RCC 7860 (cell line): ENCODE measurements at regions not wholly inside any gene's neighbourhood (a gene's known extent, or its start where the extent isn't known, plus 50 kb on each side); places are given as distances from the start of the nearest gene placed in this dataset.

Experiments
- DNase-seq: peaks from one replicate; pipeline ENCODE4 v3.0.0-alpha.2; 2015; ENCODE audit warnings: low spot score
- FAIRE-seq: peaks from 2 replicates; lab custom pipeline; 2012; peaks lifted over from hg19 to GRCh38; lab: Jason Lieb, UNC

DNA sequence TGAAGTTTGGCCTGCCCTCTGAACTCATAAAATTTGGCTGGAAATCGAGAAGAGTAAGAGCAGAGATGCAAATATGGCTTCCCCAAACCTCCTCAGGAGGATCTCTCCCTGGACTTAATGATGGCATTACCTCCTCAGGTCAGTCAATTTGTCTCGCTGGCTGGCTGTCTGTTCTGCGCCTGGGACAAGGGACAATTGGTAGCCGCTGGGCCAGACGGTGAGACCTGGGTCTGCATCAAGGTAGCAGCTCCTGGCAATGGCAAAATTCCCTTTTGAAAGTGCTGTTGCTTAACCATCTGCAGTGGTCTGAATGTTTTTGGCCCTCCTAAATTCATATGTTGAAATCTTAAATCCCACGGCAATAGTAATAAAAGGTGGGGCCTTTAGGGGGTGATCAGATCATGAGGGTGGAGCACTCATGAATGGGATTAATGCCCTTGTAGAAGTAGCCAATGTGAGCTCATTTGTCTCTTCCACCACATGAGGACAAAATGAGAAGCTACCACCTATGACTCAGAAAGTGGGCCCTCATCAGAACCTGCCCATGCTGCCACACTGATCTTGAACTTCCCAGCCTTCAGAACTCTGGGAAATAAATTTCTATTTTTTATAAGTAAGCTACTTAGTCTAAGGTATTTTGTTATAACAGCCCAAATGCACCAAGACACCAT, 439.3 kb upstream of the KLF4 start:
- DNase-seq (no peak), FAIRE-seq (no peak)

DNA sequence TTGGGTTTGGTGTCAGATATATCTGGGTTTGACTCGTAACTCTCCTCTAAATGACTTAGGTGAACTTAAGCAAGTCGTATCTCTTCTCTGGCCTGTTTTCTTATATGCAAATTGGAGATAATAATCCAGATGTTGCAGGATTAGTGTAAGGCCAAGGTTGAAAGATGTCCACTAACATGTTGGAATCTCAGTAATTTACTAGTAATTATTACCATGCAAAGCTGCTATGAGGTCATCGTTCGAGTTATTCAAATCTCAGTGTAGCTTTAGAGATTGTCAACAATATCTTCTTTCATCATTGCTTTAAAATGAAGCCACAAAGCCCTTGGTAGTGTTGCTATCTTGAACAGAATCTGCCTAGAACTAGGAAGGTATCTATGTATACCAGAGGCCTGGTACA, 437.7 kb upstream of the KLF4 start:
- FAIRE-seq (no peak), DNase-seq (no peak)

GRCh38 chr9:107925749-107926297, 436.3 kb upstream of the KLF4 start:
- FAIRE-seq = no peak
- DNase-seq = no peak

DNA sequence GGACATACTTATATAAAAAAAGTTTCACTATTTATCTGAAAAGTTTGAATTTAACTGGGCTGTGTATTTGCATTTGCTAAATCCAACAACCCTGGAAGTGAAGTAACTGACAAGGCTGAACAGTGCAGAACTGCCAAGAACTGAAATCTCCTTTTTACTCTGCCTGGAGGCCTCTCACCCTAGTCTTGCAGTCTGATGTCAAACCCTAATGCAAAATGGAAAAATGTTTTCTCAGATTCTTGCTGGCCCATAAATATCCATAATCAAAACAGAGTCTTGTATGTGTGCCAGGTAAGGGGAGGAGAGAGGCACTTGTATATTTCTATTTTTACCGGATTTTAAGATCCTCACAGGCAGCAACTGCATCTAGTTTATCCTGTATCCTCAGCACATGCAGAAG, 432.7 kb upstream of the KLF4 start:
- FAIRE-seq = no peak
- no peak for DNase-seq

DNA sequence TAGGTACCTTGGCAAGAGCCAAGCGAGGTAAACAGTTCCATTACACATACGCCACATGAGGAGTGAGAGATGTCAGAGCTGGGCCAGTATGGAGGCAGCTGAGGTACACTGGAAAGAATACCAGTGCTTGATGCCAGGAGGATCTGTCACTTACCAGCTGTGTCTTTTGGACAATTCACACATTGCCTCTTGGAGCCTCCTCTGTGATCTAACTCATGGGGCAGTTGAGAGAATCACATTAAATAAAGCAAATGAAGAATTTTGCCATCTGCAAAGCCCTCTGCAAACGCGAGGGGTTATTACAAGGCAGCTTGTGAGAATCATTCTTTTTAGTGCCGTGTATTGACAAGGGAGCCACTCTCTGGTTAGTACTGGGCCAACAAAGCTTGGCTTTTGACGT, 429.7 kb upstream of the KLF4 start:
- no peak for FAIRE-seq

GRCh38 chr9:107918749-107919148, 429.2 kb upstream of the KLF4 start:
- DNase-seq (no peak), FAIRE-seq (no peak)

More for the DNA sequence above, 429.7 kb upstream of the KLF4 start:
- no peak for DNase-seq

DNA sequence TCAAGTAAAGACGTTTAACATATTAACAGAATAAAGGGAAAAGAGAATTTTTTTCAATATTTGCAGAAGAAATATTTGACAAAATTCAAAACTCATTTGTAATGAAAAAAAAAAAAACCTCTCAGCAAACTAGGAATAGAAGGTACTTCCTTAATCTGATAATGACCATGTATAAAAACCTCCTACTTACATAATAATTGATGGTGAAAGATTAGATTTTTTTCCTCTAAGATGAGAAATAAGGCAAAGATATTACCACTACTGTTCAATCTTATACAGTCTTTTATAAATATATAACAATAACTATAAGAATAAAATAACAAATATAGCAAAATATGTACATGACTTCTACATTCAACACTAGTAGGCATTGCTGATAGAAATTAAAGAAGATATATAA, 424.6 kb upstream of the KLF4 start:
- no peak for DNase-seq
- FAIRE-seq = peak; percentile 46

- FAIRE-seq = no peak
Measured at GRCh38 chr9:107907715-107908114, 418.1 kb upstream of the KLF4 start.

GRCh38 chr9:107907255-107907654, 417.7 kb upstream of the KLF4 start:
- no peak for DNase-seq

More at GRCh38 chr9:107907715-107908114, 418.1 kb upstream of the KLF4 start:
- DNase-seq = no peak

DNA sequence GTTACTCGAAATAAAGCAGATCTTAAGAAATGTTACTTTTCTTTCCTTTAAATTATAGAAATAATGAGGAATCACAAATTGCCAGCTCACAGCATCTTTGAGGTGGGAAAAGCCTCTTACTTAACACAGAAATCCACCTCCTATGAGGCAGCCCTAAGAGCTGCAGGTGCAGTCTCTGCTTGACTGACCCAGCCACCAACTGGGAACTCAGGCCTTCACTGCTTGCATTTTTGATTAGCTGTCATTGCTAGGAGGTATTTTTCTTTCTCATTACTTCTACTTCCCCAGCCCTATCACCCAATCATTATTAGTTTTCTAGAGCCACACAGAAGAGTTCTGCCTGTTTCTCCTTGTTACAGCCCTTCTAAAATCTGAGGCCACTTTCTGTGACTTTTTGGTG, 416.5 kb upstream of the KLF4 start:
- DNase-seq = no peak
- FAIRE-seq = no peak

More at GRCh38 chr9:107907255-107907654, 417.7 kb upstream of the KLF4 start:
- no peak for FAIRE-seq

GRCh38 chr9:107905308-107906020, 415.9 kb upstream of the KLF4 start:
- FAIRE-seq = no peak
- no peak for DNase-seq

DNA sequence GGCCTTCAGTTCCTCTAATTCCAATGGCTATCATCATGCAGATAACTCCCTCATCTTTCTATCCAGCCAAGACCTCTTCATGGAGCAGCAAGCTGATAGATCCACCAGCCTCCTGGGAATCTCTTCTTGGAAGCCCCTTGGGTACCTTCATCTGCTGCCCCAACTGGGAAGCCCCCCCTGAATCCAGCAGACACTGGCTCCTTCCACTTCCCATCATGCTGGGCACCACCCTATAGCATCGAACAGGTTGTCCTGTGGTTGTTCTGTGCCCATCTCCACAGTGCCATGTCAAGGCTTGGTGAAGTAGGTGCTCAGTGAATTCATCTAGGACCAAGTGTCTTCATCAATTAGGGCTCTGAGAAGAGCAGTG, 410.4 kb upstream of the KLF4 start:
- DNase-seq = no peak
- no peak for FAIRE-seq

- DNase-seq (no peak), FAIRE-seq (no peak)
Measured at GRCh38 chr9:107898761-107899160, 409.2 kb upstream of the KLF4 start.

- FAIRE-seq (no peak), DNase-seq (no peak)
Measured at GRCh38 chr9:107896544-107896943, 407.0 kb upstream of the KLF4 start.

GRCh38 chr9:107895501-107896001, 406.0 kb upstream of the KLF4 start:
- no peak for DNase-seq
- no peak for FAIRE-seq

DNA sequence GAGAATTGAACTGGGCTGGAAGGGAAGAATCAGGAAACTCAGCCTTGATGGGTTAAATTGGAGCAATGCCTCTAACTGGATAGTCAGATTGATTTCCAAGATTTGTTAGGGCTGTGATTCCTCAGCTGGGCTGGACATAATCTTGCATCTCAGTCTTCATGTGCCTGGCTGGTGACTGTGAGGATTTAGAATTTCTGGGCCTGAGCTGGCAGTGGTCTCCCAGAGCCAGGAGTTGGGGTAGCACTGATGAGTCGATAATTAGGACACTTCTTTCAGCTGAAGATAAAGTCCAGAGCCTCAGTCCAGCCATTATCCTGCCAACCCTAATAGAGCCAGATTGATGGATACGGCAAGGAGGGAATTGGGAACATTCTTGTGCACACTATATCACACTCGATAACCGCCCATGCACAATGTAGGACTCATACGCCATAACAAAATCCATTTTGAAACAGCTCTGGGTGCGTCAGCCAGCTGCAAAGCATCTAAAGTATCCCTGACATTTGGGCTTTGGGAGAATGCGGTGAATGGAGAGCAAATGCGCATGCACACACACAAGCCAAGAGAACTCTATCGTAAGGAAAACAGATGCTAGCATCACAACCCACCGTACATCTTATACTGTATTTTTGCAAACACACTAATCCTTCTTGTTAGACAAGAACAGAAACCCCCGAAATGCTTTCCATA, 405.1 kb upstream of the KLF4 start:
- FAIRE-seq (no peak), DNase-seq (no peak)

DNA sequence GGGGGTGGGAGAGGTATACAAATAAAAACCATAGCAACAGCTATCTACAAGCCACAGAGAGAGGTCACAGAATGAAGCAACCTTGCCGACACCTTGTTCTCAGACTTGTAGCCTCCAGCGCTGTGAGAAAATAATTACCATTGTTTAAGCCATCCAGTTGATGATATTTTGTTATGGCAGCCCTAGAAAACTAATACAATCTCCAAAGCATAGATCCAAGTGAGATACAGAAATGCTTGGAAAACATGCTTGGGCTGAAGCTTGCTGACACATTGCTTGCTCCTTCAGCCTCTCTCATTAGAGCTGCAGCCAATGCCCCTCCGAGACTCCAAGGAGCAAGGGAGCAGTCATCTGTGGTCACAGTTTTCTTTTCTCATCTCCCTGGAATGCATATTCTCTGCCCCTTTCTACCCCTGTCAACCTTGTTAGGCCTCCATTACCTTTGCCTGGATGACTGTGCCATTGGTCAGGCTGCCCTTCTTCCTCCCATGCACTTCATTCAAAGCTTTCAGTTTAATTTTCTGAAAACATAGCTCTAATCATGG, 401.4 kb upstream of the KLF4 start:
- FAIRE-seq (peak; percentile 84), DNase-seq (peak; percentile 88)

DNA sequence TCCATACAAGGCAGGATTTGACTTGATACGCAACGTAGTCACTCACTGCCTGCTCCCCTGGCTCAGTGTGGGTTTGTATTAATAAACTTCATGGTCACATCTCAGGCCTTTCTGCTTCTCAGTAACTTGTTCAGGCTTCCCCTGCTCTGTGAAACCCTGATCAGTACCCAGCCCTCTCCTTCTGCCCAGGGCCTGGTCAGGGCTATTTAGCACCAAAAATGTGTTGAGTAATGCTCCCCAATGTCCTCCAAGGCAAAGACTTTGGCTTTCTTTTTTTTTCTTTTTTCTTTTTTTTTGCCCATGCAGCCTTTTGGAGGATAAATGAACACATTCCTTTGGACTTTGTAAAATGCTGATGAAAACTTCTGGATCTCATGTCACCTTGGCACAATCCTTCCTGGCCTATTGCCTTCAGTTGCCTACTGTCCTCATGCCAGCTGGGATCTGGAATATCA, 399.2 kb upstream of the KLF4 start:
- FAIRE-seq = no peak
- no peak for DNase-seq

- no peak for FAIRE-seq
- no peak for DNase-seq
Measured at GRCh38 chr9:107886826-107887225, 397.3 kb upstream of the KLF4 start.

GRCh38 chr9:107883496-107884124, 394.0 kb upstream of the KLF4 start:
- FAIRE-seq = peak; percentile 70
- peak; percentile 56 for DNase-seq
